ENCODE measurements at regions not wholly inside any gene's neighbourhood (a gene's known extent, or its start where the extent isn't known, plus 50 kb on each side); places are given as distances from the start of the nearest gene placed in this dataset.
A peak's percentile ranks its signal among the peaks of the same experiment; 100 is the strongest.
"Not testable (repeated sequence)": the region's sequence is repeated elsewhere in the genome, so short reads cannot be mapped to it uniquely, and the experiment has no call there.

GRCh38 chr2:18976168-18976961, 382.1 kb downstream of the OSR1 start:
- DNase-seq: no peak

- no peak for DNase-seq
These were observed 382.8 kb downstream of the OSR1 start for GRCh38 chr2:18975506-18976167.

GRCh38 chr2:18971628-18972027, 382.3 kb upstream of the NT5C1B start:
- no peak for DNase-seq

- no peak for DNase-seq
These were observed 381.7 kb upstream of the NT5C1B start for GRCh38 chr2:18971069-18971378.

GRCh38 chr2:18966131-18966530, 376.8 kb upstream of the NT5C1B start:
- no peak for DNase-seq

- DNase-seq: not testable (repeated sequence)
These were observed 374.4 kb upstream of the NT5C1B start for GRCh38 chr2:18963739-18964256.

GRCh38 chr2:18961991-18962421, 372.6 kb upstream of the NT5C1B start:
- no peak for DNase-seq

- no peak for DNase-seq
These were observed 370.8 kb upstream of the NT5C1B start for GRCh38 chr2:18959952-18960717.

GRCh38 chr2:18959200-18959599, 369.8 kb upstream of the NT5C1B start:
- DNase-seq: no peak

- no peak for DNase-seq
These were observed 368.5 kb upstream of the NT5C1B start for GRCh38 chr2:18957909-18958308.

- DNase-seq: no peak
These were observed 361.0 kb upstream of the NT5C1B start for GRCh38 chr2:18950361-18950851.

GRCh38 chr2:18949871-18950270, 360.5 kb upstream of the NT5C1B start:
- DNase-seq: no peak

GRCh38 chr2:18940184-18940583, 350.8 kb upstream of the NT5C1B start:
- no peak for DNase-seq

- not testable (repeated sequence) for DNase-seq
These were observed 350.4 kb upstream of the NT5C1B start for GRCh38 chr2:18939740-18940139.

GRCh38 chr2:18934886-18935285, 345.5 kb upstream of the NT5C1B start:
- no peak for DNase-seq

- DNase-seq: no peak
These were observed 343.5 kb upstream of the NT5C1B start for GRCh38 chr2:18932853-18933252.

GRCh38 chr2:18930971-18931370, 341.6 kb upstream of the NT5C1B start:
- no peak for DNase-seq

- no peak for DNase-seq
These were observed 338.3 kb upstream of the NT5C1B start for GRCh38 chr2:18927525-18928232.

GRCh38 chr2:18926631-18927524, 337.5 kb upstream of the NT5C1B start:
- DNase-seq: peak in 1 of 2 donors; percentile 0

- no peak for DNase-seq
These were observed 335.9 kb upstream of the NT5C1B start for GRCh38 chr2:18925296-18925695.

GRCh38 chr2:18924886-18925285, 335.5 kb upstream of the NT5C1B start:
- no peak for DNase-seq

- DNase-seq: no peak
These were observed 335.0 kb upstream of the NT5C1B start for GRCh38 chr2:18924386-18924785.
